HepG2 (cell line): ENCODE measurements at regions not wholly inside any gene's neighbourhood (a gene's known extent, or its start where the extent isn't known, plus 50 kb on each side); places are given as distances from the start of the nearest gene placed in this dataset.
A peak's percentile ranks its signal among the peaks of the same experiment; 100 is the strongest.

Experiments
- ATAC-seq: fragments of 200-7000 bp; cut with Tn5 transposase; 3 replicates; pipeline ENCODE4 v1.9.1; 2020; ENCODE audit warnings: mild to moderate bottlenecking, moderate library complexity
- BruUV-seq: library from RNA; stranded (reverse); fragments of 400-500 nt; replicated peaks from 2 replicates; lab custom pipeline; 2021; lab: Mats Ljungman, UMichigan
- CTCF ChIA-PET: fragments of 300-600 bp; formaldehyde crosslinking; extraction: SDS; loops from one replicate; lab custom pipeline; 2021; ENCODE audit warnings: low total read pairs, inconsistent platforms, low intra/inter-chr PET ratio; lab: Yijun Ruan, JAX
- POLR2A ChIA-PET: fragments of 350-600 bp; sonication (Branson Sonifier 250); formaldehyde crosslinking; loops from one replicate; lab custom pipeline; 2020; ENCODE audit warnings: antibody characterized with exemption, inconsistent platforms; lab: Yijun Ruan, JAX
- DNase-seq: peaks from one replicate; pipeline ENCODE4 v3.0.0-alpha.2; 2015; ENCODE audit warnings: low spot score
- FAIRE-seq: peaks from 3 replicates; lab custom pipeline; 2011; peaks lifted over from hg19 to GRCh38; lab: Jason Lieb, UNC
- H2AFZ ChIP-seq: one replicate; pipeline ENCODE4 v1.6.1; 2011; ENCODE audit warnings: low read length, inconsistent platforms
- H3K27ac ChIP-seq: fragments of 300-600 bp; 3 replicates; pipeline ENCODE4 v1.8.0; 2011; ENCODE audit warnings: mixed run types, mild to moderate bottlenecking, mixed read lengths, low read length, inconsistent platforms; ENCODE audit not compliant: insufficient read depth; ENCODE audit errors: extremely low read length
- H3K27me3 ChIP-seq, 2 experiments: fragments of 200-600 bp in 1 of 2; 2 replicates in 1 of 2; 3 replicates in 1 of 2; pipeline versions ENCODE4 v1.6.0 to v1.8.0; 2011; ENCODE audit warnings: low read length in 2 of 2, mild to moderate bottlenecking in 2 of 2, moderate library complexity in 2 of 2, inconsistent platforms in 1 of 2; ENCODE audit not compliant: insufficient read depth in 2 of 2, control insufficient read depth in 1 of 2
- H3K36me3 ChIP-seq, 2 experiments: fragments of 200-600 bp in 1 of 2; replicated peaks in 1 of 2; 2 replicates in 1 of 2; 3 replicates in 1 of 2; pipeline versions ENCODE4 v1.5.1 to v1.8.0; 2011; ENCODE audit warnings: low read length in 2 of 2, inconsistent platforms in 1 of 2; ENCODE audit not compliant: insufficient read depth in 2 of 2, control insufficient read depth in 1 of 2
- H3K4me1 ChIP-seq: 2 replicates; pipeline ENCODE4 v1.5.1; 2012; ENCODE audit warnings: low read length, inconsistent platforms; ENCODE audit not compliant: insufficient read depth
- H3K4me2 ChIP-seq: 2 replicates; pipeline ENCODE4 v1.6.0; 2011; ENCODE audit warnings: low read depth, low read length, inconsistent platforms
- H3K4me3 ChIP-seq, 3 experiments: fragments of 200-600 bp in 1 of 3; sonication (generic), shearing (Covaris generic) in 1 of 3; replicated peaks in 1 of 3; 2 replicates each; pipeline ENCODE4 v1.5.1; 2011 to 2016; ENCODE audit warnings: low read length in 3 of 3, inconsistent platforms in 2 of 3, low read depth in 2 of 3, mild to moderate bottlenecking in 2 of 3, control low read depth in 1 of 3, mixed read lengths in 1 of 3; ENCODE audit not compliant: insufficient read depth in 1 of 3
- H3K79me2 ChIP-seq: one replicate; pipeline ENCODE4 v1.6.1; 2011; ENCODE audit warnings: low read length, inconsistent platforms; ENCODE audit not compliant: insufficient read depth
- H3K9ac ChIP-seq: 2 replicates; pipeline ENCODE4 v1.6.0; 2011; ENCODE audit warnings: mild to moderate bottlenecking, low read depth, low read length, inconsistent platforms; ENCODE audit not compliant: insufficient read depth
- H3K9me3 ChIP-seq: 2 replicates; pipeline ENCODE4 v1.5.1; 2012; ENCODE audit warnings: mild to moderate bottlenecking, low read length
- H4K20me1 ChIP-seq: 2 replicates; pipeline ENCODE4 v1.6.0; 2011; ENCODE audit warnings: inconsistent platforms, mild to moderate bottlenecking, low read length, moderate library complexity; ENCODE audit not compliant: insufficient read depth
- CBX1 ChIP-seq: IDR thresholded peaks from one replicate; pipeline ENCODE4 v1.6.1; 2016; ENCODE audit warnings: antibody characterized with exemption, low read depth
- HNF4A ChIP-seq: sonication (generic); formaldehyde crosslinking; IDR thresholded peaks from 2 replicates; pipeline ENCODE4 v1.4.0; 2020; ENCODE audit warnings: missing genetic modification reagents
- SP1 ChIP-seq, 2 experiments: fragments of 450-650 bp in 1 of 2; sonication (generic) in 1 of 2; formaldehyde crosslinking in 1 of 2; IDR thresholded peaks; 2 replicates each; pipeline versions ENCODE4 v1.4.0 to v1.6.1; 2016 to 2020; ENCODE audit warnings: missing genetic modification reagents in 1 of 2
- SRF ChIP-seq: IDR thresholded peaks from 2 replicates; pipeline ENCODE4 v1.6.1; 2011; ENCODE audit warnings: mild to moderate bottlenecking, low read depth, low read length, moderate library complexity
- WGBS: methylation state at CpG from one replicate; pipeline ENCODE4 v1.1.6; 2017; ENCODE audit warnings: low lambda C conversion rate; 5-methylcytosine and 5-hydroxymethylcytosine counted together
- in situ Hi-C: cut with HindIII; loops from 2 replicates; pipeline ENCODE4 v1.10.0; 2017; ENCODE audit warnings: low pct_unique_long_range_greater_than_20kb; ENCODE audit not compliant: extremely low pct_ligation_motif_present
- intact Hi-C: fragments of 100-400 bp; cut with micrococcal nuclease; formaldehyde crosslinking; loops from one replicate; pipeline ENCODE4 v1.10.0; 2022; ENCODE audit not compliant: unreplicated experiment
- TF ChIP-seq, protein P1 (sequence below): IDR thresholded peaks from 2 replicates; pipeline ENCODE4 v1.6.1; 2016; ENCODE audit warnings: low read depth, borderline replicate concordance
- TF ChIP-seq, protein P2 (sequence below): fragments of 450-650 bp; IDR thresholded peaks from 2 replicates; pipeline ENCODE4 v1.6.1; 2016
- TF ChIP-seq, protein P3 (sequence below): sonication (generic); formaldehyde crosslinking; IDR thresholded peaks from 2 replicates; pipeline ENCODE4 v1.4.0; 2020; ENCODE audit warnings: mild to moderate bottlenecking, missing genetic modification reagents
- TF ChIP-seq, protein P4 (sequence below): sonication (generic); formaldehyde crosslinking; IDR thresholded peaks from 2 replicates; pipeline ENCODE4 v1.4.0; 2020; ENCODE audit warnings: low read depth, missing genetic modification reagents

DNA sequence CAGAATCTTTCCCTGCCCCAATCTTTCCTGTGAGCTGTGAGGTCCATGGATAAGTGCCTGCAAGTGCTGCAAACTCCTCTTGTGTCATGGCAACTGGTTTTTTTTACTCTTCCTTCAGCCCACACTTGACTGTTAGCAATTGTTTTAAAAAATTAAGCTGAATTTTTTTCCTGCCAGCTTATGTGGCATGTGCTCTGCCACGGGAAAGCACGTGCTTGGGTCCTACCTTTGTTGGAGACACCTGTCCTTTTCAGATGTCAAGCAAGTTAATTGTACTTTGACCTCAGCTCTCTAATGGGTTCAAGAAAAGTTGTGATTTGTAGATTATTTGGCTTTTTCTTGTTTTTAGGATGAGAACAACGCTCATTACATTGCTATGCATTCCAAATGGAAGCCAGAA lies 398.5 kb downstream of the NUF2 start:
- Histone ChIP-seq H3K27me3 (no peaks in the 10 kb centered on the region), H3K9ac (no peak overlapping the region), H3K79me2 (no peaks in the 10 kb centered on the region), H3K27ac (no peak overlapping the region)
- DNase-seq (no peak), FAIRE-seq (no peak)
- TF ChIP-seq, protein P1, sequence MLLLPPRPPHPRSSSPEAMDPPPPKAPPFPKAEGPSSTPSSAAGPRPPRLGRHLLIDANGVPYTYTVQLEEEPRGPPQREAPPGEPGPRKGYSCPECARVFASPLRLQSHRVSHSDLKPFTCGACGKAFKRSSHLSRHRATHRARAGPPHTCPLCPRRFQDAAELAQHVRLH = no peak
- TF ChIP-seq, protein P2, sequence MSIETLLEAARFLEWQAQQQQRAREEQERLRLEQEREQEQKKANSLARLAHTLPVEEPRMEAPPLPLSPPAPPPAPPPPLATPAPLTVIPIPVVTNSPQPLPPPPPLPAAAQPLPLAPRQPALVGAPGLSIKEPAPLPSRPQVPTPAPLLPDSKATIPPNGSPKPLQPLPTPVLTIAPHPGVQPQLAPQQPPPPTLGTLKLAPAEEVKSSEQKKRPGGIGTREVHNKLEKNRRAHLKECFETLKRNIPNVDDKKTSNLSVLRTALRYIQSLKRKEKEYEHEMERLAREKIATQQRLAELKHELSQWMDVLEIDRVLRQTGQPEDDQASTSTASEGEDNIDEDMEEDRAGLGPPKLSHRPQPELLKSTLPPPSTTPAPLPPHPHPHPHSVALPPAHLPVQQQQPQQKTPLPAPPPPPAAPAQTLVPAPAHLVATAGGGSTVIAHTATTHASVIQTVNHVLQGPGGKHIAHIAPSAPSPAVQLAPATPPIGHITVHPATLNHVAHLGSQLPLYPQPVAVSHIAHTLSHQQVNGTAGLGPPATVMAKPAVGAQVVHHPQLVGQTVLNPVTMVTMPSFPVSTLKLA = peak; percentile 92
- TF ChIP-seq, protein P3, sequence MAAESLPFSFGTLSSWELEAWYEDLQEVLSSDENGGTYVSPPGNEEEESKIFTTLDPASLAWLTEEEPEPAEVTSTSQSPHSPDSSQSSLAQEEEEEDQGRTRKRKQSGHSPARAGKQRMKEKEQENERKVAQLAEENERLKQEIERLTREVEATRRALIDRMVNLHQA = no peak
- TF ChIP-seq CBX1 = no peak
- TF ChIP-seq, all 625 proteins: peak for 1
- 2% methylated on average over 3 of the region's 3 CpGs for WGBS
- H3K9me3 ChIP-seq = peaks cover 81% of the 10 kb centered on the region
- ChIA-PET POLR2A (no interaction called here), CTCF (no interaction called here)
- H3K4me1 ChIP-seq = no peaks in the 10 kb centered on the region
- H2AFZ ChIP-seq = no peak overlapping the region
- intact Hi-C loops = no loop called here
- no peaks in the 10 kb centered on the region for H3K36me3 ChIP-seq
- no TSS peak for BruUV-seq
- no peak overlapping the region for H3K4me2 ChIP-seq
- no peak for ATAC-seq
- H4K20me1 ChIP-seq = no peaks in the 10 kb centered on the region
- in situ Hi-C loops = no loop called here
- no peak overlapping the region for H3K4me3 ChIP-seq

DNA sequence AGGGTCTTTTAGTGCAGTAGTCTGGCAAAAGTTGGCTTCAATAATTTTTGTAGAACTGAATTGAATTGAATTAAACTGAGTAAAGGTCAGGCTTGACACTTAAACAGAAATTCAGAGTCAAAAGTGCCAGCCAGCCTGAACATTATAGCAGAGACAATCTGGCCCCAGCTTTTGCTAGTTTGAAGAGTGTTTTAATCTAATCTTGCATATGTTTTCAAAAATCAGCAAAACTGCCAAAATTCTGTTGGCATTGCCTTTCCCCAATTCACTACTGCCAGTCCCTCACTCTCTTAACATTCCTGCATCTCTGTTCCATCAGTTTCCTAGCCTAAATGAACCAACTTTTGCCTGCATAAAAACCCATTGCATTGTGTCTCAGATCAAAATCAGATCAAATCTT lies 403.8 kb downstream of the NUF2 start:
- Histone ChIP-seq H3K27me3 (no peaks in the 10 kb centered on the region), H3K4me2 (no peak overlapping the region), H3K9ac (no peak overlapping the region), H3K4me3 (no peak overlapping the region), H4K20me1 (no peaks in the 10 kb centered on the region), H3K79me2 (no peaks in the 10 kb centered on the region), H3K4me1 (no peaks in the 10 kb centered on the region), H3K36me3 (no peaks in the 10 kb centered on the region), H3K9me3 (peaks cover 92% of the 10 kb centered on the region), H3K27ac (no peak overlapping the region), H2AFZ (no peak overlapping the region)
- DNase-seq (no peak), FAIRE-seq (no peak), ATAC-seq (no peak)
- CTCF ChIA-PET = no interaction called here
- intact Hi-C loops (no loop called here), in situ Hi-C loops (no loop called here)
- BruUV-seq = no TSS peak
- POLR2A ChIA-PET = no interaction called here
- TF ChIP-seq SRF (no peak), SP1 (IDR thresholded peaks at IDR 0.05) (no peak), SP1 (CRISPR knock-in tag; IDR thresholded peaks at IDR 0.05) (no peak), HNF4A (CRISPR knock-in tag) (no peak)
- TF ChIP-seq, protein P4, sequence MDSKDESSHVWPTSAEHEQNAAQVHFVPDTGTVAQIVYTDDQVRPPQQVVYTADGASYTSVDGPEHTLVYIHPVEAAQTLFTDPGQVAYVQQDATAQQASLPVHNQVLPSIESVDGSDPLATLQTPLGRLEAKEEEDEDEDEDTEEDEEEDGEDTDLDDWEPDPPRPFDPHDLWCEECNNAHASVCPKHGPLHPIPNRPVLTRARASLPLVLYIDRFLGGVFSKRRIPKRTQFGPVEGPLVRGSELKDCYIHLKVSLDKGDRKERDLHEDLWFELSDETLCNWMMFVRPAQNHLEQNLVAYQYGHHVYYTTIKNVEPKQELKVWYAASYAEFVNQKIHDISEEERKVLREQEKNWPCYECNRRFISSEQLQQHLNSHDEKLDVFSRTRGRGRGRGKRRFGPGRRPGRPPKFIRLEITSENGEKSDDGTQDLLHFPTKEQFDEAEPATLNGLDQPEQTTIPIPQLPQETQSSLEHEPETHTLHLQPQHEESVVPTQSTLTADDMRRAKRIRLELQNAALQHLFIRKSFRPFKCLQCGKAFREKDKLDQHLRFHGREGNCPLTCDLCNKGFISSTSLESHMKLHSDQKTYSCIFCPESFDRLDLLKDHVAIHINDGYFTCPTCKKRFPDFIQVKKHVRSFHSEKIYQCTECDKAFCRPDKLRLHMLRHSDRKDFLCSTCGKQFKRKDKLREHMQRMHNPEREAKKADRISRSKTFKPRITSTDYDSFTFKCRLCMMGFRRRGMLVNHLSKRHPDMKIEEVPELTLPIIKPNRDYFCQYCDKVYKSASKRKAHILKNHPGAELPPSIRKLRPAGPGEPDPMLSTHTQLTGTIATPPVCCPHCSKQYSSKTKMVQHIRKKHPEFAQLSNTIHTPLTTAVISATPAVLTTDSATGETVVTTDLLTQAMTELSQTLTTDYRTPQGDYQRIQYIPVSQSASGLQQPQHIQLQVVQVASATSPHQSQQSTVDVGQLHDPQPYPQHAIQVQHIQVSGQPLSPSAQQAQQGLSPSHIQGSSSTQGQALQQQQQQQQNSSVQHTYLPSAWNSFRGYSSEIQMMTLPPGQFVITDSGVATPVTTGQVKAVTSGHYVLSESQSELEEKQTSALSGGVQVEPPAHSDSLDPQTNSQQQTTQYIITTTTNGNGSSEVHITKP (CRISPR knock-in tag) = no peak
